Coronary artery (tissue), 2 donors: ENCODE measurements at regions not wholly inside any gene's neighbourhood (a gene's known extent, or its start where the extent isn't known, plus 50 kb on each side); places are given as distances from the start of the nearest gene placed in this dataset.

Experiments used
- DNase-seq: peaks from one replicate; pipeline ENCODE4 v3.0.0-alpha.2; 2017; ENCODE audit warnings: low spot score
- H3K27ac ChIP-seq, 2 donors: fragments of 200-600 bp; sonication (generic); one replicate each; pipeline ENCODE4 v1.5.1; 2016 to 2019
- H3K4me3 ChIP-seq: fragments of 200-600 bp; sonication (generic); 2 replicates; pipeline ENCODE4 v1.5.1; 2016; ENCODE audit warnings: mild to moderate bottlenecking, moderate library complexity
- TF ChIP-seq, protein P1 (sequence below): fragments of 200-600 bp; sonication (generic); IDR thresholded peaks from one replicate; pipeline ENCODE4 v1.5.1; 2019; ENCODE audit warnings: antibody characterized with exemption

DNA sequence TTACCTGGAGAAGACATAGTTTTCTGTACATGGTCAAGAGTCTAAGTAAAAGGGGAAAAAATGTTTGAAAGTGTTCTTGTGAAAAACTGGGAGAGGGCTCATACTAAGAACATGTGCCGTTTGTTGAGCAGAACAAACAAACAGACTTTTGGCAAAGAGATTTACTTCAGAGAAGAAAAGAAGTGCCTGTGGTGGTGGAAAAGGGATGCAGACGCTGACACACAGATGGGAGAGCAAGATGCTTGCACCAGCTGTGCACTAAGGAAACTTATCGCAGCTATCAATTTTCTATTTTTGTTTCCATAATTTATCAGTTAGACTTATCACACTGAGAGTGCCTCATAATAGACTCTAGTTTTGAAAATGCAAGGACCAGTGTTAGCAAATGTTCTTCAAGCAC, 259.6 kb upstream of the PDZRN3 start:
- Histone ChIP-seq H3K27ac (no peak overlapping the region), H3K4me3 (no peak overlapping the region)
- no peak for DNase-seq
- TF ChIP-seq, protein P1, sequence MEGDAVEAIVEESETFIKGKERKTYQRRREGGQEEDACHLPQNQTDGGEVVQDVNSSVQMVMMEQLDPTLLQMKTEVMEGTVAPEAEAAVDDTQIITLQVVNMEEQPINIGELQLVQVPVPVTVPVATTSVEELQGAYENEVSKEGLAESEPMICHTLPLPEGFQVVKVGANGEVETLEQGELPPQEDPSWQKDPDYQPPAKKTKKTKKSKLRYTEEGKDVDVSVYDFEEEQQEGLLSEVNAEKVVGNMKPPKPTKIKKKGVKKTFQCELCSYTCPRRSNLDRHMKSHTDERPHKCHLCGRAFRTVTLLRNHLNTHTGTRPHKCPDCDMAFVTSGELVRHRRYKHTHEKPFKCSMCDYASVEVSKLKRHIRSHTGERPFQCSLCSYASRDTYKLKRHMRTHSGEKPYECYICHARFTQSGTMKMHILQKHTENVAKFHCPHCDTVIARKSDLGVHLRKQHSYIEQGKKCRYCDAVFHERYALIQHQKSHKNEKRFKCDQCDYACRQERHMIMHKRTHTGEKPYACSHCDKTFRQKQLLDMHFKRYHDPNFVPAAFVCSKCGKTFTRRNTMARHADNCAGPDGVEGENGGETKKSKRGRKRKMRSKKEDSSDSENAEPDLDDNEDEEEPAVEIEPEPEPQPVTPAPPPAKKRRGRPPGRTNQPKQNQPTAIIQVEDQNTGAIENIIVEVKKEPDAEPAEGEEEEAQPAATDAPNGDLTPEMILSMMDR: no peak

DNA sequence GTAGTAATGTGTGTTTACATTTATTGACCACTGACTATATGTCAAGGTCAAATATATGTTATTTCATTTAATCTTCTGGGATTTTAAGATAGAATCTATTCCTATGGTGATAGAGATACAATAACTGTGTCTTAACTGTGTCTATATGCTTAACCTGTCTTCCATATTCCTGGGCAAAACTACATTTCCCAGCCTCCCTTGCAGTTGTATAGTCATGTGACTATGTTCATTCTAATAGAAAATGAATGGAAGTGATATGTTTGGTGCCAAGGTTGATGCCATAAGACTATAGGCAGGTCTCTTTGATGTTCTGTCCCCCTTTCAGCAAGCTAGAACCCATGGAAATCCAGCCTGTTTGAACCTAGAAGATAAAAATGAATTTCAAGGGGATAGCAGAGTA, 258.8 kb upstream of the PDZRN3 start:
- Histone ChIP-seq H3K27ac (no peak overlapping the region), H3K4me3 (no peak overlapping the region)
- no peak for DNase-seq
- TF ChIP-seq, protein P1: no peak

DNA sequence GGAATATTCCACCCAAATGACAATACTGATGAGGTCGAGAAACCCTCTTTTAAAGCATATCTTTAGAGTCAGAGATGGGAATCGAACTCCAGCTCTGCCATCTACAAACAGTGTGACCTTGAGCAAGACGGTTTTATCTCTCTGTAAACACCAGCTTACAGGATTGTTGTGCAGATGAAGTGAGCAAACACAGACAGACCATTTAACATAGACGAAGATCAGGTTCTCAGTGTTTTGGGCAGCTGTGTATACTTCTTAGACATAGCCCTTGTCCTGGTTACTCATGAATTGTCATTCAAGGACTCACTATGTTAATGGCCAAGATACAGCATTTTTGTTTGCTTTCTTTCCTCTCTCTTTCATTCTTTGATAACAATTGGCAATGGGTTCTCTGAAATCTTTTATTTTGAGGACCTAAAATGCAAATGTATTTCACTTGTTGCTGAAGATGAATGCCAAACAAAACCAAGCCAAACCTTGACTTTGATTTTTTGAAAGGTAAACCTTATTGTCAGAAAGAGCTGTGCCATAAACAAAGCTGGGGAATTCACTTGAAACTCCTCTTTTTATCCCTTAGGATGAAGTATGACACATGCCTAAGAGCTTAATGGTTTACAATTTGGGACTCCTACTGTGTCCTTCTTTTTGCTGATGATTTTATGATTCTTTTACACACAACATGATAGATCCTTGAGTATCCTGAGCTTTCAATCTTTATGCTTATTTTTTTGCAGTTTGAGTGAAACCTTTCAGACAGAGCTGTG, 250.0 kb upstream of the PDZRN3 start:
- no peak overlapping the region for H3K27ac ChIP-seq
- DNase-seq: no peak
- TF ChIP-seq, protein P1: no peak

DNA sequence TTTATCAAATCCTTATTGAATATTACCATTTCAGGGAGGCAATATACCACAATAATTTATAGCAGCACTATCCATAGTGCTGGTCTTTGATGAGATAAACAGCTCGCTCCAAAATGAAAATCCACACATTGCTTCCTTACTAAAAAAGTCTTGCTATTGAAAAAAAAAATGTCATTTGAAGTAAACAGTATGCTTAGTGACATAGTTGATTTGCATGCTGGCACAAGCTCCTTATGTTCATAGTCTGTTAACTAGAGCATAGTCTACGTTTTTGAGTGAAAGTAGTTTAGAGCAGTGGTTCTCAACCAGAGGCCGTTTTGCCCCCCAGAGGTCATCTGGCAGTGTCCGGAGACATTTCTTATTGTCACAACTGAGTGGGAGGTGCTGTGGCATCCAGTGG, 249.4 kb upstream of the PDZRN3 start:
- H3K4me3 ChIP-seq: no peak overlapping the region
- no peak overlapping the region for H3K27ac ChIP-seq
- no peak for DNase-seq
- TF ChIP-seq, protein P1: no peak

More for the DNA sequence above, 250.0 kb upstream of the PDZRN3 start:
- H3K4me3 ChIP-seq: no peak overlapping the region

DNA sequence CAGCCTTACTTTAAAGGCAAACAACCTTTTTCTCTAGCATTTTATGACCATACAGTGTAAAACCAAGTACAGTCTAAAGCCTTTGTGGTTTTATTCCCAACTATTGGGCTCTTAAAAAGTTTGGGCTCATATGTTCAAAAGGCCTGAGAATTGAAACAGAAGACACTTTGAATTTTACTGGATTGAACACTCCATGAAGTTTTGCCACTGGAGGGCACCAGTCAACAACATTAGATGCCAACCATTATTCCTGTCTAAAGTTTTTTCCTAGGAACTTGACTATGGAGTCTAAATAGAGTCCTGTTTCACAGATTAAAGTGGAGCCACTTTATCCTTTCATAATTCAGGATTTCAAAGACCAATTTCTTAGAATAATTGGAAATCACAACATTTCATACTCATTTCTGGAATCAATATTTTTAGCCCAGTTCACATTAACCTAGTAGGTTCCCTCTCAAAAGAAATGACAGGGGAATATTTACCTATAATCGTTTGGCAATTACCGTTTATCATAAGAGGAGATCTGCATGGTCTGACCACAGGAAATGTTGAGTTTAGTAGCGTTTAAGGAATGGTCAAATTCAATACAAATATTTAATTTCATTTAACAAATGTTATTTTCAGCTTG, 244.1 kb upstream of the PDZRN3 start:
- TF ChIP-seq, protein P1: no peak
- no peak overlapping the region for H3K27ac ChIP-seq
- DNase-seq: no peak
- no peak overlapping the region for H3K4me3 ChIP-seq

DNA sequence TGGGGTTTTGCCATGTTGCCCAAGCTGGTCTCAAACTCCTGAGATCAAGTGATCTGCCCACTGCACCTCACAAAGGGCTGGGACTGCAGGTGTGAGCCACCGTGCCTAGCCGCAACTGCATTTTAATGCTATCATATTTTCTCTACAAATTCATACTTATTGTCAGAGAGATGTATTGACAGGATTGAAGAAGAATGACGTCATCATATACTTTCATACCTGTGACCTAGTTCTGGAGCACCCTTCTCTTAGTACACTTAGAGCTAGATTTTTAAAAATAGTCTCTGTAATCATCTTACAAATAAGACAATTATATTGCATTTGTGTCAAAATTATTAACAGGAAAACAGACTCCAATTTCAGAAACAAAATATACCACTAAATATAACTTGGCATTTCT, 242.8 kb upstream of the PDZRN3 start:
- TF ChIP-seq, protein P1: no peak
- Histone ChIP-seq H3K4me3 (no peak overlapping the region), H3K27ac (no peak overlapping the region)
- no peak for DNase-seq

DNA sequence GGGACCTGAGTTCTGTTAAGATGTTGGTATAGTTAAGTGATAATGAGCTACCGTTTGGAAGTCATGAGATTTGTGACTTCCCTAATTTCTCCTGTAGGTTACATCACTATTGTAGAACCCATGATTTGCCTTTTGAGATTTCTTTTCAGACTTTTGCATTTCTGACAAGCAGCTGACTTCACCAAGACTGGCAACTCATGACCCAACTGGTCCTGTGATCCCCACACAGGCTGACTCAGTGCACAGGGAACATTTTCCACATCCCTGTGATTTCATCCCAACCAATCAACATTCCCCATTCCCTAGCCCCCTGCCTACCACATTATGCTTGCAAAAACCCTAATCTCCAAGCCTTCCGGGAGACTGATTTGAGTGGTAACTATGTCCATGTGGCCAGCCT, 242.1 kb upstream of the PDZRN3 start:
- no peak for DNase-seq
- TF ChIP-seq, protein P1: no peak
- no peak overlapping the region for H3K4me3 ChIP-seq
- H3K27ac ChIP-seq: no peak overlapping the region
